Spleen (tissue), 7 donors: ENCODE measurements at regions not wholly inside any gene's neighbourhood (a gene's known extent, or its start where the extent isn't known, plus 50 kb on each side); places are given as distances from the start of the nearest gene placed in this dataset.

Experiments
- POLR2A ChIP-seq, 3 donors: fragments of 450-650 bp; IDR thresholded peaks; one replicate each; pipeline ENCODE4 v1.5.1; 2017; ENCODE audit warnings: antibody characterized with exemption in 3 of 3, mild to moderate bottlenecking in 1 of 3
- POLR2AphosphoS5 ChIP-seq, 3 donors: sonication (generic); formaldehyde crosslinking; IDR thresholded peaks; one replicate each; pipeline ENCODE4 v1.5.1; 2017; ENCODE audit warnings: antibody characterized with exemption in 3 of 3
- TF ChIP-seq, protein P1 (sequence below), 11 experiments: fragments of 200-600 bp in 7 of 11; fragments of 450-650 bp in 4 of 11; sonication (generic) in 4 of 11; IDR thresholded peaks in 8 of 11; conservative IDR thresholded peaks in 3 of 11; 1 replicate in 7 of 11; 2 replicates in 4 of 11; pipeline versions ENCODE4 v1.4.0 to v1.8.0; 2016 to 2021; ENCODE audit warnings: antibody characterized with exemption in 11 of 11, inconsistent platforms in 4 of 11, mild to moderate bottlenecking in 1 of 11
- donor health status: DM: no; HTN: no; CAD: no; lungs with moderate emphysema.
- donor health status: DM: no; HTN: no; CAD: no.
- donor health status: DM: no; HTN: no; CAD: no.

DNA sequence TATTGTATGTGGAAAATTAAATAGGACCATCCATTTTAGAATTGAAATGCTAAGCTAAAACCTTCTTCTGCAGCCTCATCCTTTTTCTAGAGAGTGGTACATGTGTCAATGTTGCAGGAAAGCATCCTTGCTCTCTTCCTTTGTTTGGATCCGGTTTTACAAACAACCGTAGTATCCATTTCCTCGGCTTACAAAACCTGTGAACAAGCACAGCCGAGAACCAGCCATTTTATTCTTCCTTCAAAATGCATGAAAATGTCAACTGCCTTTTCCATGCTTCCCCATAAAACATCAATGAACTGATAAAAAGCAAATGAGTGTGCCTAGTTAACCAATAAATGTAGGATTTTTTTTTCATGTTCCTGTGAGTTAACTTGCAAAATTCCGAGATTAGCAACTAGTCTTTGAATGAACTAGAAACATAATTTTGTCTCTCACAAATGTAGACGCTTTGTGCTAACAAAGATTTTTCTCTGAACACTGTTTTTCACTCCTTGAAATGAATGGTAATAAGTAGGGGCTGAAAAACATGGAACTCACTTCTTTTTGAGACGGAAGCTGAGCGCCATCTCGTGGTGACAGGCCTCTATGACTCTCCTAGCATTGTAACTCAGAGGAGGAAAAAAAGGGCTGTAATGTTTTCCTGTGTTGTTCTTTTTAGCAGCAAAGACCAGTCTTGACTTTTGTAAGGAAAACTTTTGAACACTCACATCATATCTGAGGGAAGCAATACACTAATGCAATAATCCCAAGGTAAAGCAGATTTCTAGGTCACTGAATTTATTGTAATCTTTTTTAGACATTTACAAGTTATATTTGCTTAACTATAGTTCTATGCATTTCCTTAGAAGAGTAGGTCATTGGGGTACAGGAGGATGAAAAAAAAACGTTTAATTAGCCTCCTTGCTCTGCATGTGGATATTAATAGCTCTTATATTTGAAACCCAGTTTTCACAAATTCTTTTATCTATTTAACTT lies 157.4 kb upstream of the FOXG1 start:
- no peak for TF ChIP-seq POLR2A (IDR thresholded peaks at IDR 0.05)
- TF ChIP-seq, protein P1, sequence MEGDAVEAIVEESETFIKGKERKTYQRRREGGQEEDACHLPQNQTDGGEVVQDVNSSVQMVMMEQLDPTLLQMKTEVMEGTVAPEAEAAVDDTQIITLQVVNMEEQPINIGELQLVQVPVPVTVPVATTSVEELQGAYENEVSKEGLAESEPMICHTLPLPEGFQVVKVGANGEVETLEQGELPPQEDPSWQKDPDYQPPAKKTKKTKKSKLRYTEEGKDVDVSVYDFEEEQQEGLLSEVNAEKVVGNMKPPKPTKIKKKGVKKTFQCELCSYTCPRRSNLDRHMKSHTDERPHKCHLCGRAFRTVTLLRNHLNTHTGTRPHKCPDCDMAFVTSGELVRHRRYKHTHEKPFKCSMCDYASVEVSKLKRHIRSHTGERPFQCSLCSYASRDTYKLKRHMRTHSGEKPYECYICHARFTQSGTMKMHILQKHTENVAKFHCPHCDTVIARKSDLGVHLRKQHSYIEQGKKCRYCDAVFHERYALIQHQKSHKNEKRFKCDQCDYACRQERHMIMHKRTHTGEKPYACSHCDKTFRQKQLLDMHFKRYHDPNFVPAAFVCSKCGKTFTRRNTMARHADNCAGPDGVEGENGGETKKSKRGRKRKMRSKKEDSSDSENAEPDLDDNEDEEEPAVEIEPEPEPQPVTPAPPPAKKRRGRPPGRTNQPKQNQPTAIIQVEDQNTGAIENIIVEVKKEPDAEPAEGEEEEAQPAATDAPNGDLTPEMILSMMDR (IDR thresholded peaks at IDR 0.05 in 8 of 11, conservative IDR thresholded peaks at IDR 0.05 in 3 of 11), result peak in 9 of 11 experiments; percentile 22 to 68 (median 53)
- no peak for TF ChIP-seq POLR2AphosphoS5 (IDR thresholded peaks at IDR 0.05)
